ENCODE measurements at regions not wholly inside any gene's neighbourhood (a gene's known extent, or its start where the extent isn't known, plus 50 kb on each side); places are given as distances from the start of the nearest gene placed in this dataset.

GRCh38 chr12:86681060-86681459 lies 424.9 kb upstream of the MGAT4C start:
- DNase-seq (ENCODE audit: low spot score), result no peak

DNA sequence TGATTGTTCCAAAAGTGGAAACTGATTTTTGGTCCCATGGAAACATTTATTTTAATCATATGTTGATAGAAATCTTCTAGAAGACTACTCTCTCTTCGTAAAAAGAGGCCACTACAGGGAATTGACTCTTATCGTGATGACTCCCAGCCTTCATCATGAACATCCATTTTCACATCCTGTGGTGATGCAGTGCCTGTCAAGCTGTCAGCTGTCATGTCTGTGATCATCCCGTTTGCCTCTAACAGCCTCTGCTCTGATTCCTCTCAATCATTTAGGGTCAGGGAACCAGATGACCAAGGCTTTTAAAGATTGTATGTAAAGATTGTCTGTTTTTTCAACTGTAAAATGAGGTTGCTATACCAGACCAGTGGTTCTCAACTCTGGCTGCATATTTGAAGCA lies 419.0 kb upstream of the MGAT4C start:
- no peak for DNase-seq (ENCODE audit: low spot score)

DNA sequence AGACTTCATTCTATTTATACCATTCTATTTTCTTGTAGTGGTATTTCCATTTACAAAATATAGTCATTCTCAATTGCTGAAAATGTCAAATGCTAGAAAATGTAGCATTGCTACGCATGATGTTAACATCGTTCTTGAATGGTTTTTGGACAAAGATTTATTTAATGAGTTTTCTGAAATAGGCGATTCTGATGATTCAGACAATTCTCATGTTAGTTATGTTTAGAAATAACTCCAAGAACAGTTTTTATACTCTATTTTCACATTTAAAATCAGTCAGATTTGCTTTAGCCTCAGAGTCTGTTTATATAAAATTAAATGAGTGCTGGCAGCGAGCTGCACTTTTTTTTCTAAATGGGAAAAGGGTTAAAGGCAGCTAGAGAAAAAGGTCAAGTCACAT lies 414.8 kb upstream of the MGAT4C start:
- no peak for DNase-seq (ENCODE audit: low spot score)

GRCh38 chr12:86669010-86669409 lies 412.8 kb upstream of the MGAT4C start:
- DNase-seq (ENCODE audit: low spot score), result no peak

DNA sequence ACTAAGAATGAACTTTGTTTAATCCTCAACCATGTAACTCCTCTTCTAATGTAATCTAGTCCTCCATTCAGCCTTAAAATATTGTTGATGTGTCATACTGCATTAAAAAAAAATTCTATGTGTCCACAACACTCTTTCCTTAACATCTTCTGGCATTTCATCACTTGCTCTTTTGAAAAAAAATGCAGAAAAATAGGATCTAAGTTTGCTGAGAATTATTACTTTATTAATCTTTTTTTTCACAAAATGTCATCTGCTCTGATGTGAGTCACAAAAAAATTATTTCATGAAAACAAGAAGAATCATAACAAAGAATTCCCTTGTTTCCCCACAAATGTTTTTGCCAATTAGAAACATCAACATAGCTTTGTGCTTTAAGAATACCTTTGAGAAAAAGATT lies 410.1 kb upstream of the MGAT4C start:
- no peak for DNase-seq (ENCODE audit: low spot score)

GRCh38 chr12:86663716-86664115 lies 407.5 kb upstream of the MGAT4C start:
- no peak for DNase-seq (ENCODE audit: low spot score)

GRCh38 chr12:86663173-86663572 lies 407.0 kb upstream of the MGAT4C start:
- no peak for DNase-seq (ENCODE audit: low spot score)

- DNase-seq (ENCODE audit: low spot score), result no peak
Measured at GRCh38 chr12:86662464-86662863, 406.3 kb upstream of the MGAT4C start.

- no peak for DNase-seq (ENCODE audit: low spot score)
Measured at GRCh38 chr12:86660488-86661147, 404.4 kb upstream of the MGAT4C start.

DNA sequence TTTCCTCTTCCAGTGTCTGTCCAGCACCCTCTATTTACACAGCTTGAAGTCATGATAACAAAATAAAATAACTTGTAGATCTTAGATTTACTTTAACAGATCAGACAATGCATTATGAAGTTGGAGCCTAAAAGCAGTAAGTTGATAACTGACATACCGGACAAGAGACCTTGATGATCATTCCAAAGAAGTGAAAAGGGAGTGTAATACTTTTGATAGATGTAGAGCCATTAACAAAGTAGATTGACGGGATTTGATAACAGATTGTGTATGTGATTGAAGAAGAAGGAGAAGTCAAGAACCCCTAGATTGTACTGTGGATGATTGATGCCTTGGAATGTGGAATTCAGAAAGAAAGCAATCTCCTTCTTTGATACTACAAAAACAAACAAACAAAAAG lies 403.8 kb upstream of the MGAT4C start:
- no peak for DNase-seq (ENCODE audit: low spot score)

DNA sequence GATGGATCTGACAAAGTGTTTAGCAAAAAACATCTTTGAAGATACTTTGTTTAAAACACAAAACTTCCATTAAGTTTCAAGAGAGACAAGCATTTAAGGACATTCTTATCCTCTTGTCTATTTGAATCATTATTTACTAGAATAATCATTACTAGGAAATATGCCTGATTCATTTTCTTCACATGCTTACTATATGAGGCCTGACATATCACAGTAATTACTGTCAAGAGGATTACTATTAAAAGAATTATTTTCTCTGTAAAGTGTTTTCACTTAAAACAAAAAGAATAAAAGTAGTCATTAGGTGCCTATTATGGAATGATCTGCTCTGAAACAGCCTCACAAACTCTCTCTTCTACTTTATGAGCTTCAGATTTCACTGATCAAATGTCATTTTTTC lies 402.1 kb upstream of the MGAT4C start:
- DNase-seq (ENCODE audit: low spot score), result no peak

DNA sequence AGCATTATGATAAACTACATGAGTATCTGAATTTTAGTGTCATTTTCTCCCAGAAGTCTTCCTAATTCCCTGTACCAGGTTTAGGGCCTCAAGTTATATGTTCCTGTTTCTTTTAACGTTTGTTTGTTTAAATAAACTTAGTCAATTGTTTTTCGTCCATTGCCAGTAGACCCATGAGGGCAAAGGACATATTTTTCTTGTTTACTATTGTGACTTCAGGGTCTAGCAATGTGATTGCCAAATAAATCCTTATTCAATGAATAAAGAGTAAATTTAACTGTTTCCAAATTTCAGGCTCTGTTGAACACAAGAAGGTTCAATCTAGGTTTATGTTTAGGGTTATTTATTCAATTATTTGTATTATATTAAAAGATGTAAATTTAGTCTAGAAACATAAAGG lies 391.6 kb upstream of the MGAT4C start:
- DNase-seq (ENCODE audit: low spot score), result no peak

GRCh38 chr12:86634456-86635410 lies 378.5 kb upstream of the MGAT4C start:
- DNase-seq (ENCODE audit: low spot score), result no peak

DNA sequence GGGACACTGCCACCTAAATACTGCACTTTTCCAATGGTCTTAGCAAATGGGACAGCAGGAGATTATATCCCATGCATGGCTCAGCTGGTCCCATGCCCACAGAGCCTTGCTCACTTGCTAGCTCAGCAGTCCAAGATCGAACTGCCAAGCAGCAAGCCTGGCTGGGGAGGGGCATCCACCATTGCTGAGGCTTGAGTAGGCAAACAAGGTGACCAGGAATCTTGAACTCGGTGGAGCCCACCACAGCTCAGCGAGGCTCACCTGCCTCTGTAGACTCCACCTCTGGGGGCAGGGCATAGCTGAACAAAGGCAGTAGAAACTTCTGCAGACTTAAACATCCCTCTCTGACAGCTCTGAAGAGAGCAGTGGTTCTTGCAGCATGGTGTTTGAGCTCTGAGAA lies 370.8 kb upstream of the MGAT4C start:
- no peak for DNase-seq (ENCODE audit: low spot score)

DNA sequence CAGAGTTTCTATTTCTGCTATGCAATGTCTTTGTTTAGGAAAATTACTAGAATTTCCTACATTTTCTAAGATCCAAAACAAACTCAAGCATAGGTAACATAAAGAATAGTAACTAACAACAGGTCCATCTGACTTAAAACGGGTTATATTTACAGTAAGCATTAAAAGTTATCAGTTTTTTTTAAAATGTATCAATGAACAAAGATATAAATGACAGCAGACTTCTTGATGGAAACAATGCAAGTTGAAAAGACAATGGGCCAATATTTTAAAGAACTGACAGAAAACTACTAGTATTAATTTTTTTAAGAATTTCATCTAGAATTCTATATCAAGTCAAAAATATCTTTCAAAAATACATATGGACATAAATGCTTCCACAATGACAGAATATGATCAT lies 367.1 kb upstream of the MGAT4C start:
- no peak for DNase-seq (ENCODE audit: low spot score)

DNA sequence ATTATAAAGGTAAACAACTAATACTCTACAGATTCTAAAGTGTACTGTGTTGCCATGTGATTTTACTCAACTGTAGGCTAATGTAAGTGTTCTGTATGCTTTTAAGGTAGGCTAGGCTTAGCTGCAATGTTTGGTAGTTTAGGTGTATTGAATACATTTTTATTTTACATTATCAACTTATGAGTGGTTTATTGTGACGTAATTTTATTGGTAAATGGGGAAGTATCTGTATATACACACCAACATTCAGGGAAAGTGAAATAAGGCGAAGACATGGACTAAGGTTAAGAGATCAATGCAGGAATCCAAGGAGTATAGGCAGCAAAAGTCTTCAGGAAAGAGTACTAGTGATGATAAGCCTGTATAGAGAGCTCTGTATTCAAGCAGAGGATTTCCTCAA lies 365.8 kb upstream of the MGAT4C start:
- no peak for DNase-seq (ENCODE audit: low spot score)

- no peak for DNase-seq (ENCODE audit: low spot score)
Measured at GRCh38 chr12:86613311-86613710, 357.1 kb upstream of the MGAT4C start.

DNA sequence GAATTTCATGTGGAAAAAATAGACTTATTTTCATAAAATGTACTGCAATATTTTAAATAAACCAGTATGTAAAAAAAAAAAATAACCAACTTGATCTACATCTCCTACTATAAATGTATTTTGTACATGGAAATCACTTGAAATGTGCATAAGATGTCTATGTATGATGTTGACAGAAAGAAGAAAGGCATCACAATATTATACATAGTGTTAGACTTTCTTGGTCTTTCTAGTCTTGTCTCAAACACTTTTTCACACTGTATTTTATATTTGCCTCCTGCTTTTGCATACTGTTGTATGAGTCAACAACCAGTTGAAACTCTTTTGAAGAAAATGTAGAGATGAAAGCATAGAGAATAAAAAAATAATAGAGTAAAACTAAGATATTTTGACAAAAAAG lies 352.4 kb upstream of the MGAT4C start:
- DNase-seq (ENCODE audit: low spot score), result no peak

DNA sequence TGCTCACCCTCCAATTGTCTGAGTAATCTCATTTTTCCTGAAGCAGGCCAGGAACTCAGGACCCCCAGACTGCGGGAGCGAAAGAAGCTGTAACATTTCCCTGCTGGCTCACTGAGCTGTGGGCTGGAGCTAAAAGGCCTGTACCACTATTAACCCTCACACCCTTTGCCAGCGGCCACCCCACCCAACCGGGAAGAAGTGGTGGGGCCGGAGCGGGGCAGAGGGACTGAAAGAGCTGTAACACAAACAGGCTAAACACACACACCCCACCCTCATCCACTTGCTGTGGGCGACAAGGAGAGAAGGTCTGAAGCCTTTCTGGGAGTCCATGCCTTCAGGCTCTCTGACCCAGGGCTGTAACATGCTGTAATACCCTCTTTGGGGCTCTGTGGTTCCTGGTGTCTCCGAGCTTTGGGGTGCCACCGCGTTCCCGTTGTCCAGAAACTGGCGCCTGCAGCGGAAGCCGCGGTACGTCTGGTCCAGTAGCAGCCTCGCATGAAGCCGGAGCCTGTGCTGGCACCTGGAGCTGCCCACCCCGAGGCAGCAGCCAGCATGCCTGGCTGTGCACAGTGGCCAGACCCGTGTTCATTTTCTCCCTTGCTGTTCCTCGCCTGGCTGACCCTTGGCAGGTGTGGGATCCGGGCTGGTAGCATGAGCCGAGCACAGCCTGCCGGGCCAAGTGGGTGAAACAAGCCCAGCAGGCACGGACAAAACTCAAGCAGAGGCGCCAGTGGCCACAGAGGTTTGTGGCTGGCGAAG lies 345.5 kb upstream of the MGAT4C start:
- no peak for DNase-seq (ENCODE audit: low spot score)

- DNase-seq (ENCODE audit: low spot score), result no peak
Measured at GRCh38 chr12:86600664-86601231, 344.6 kb upstream of the MGAT4C start.

DNA sequence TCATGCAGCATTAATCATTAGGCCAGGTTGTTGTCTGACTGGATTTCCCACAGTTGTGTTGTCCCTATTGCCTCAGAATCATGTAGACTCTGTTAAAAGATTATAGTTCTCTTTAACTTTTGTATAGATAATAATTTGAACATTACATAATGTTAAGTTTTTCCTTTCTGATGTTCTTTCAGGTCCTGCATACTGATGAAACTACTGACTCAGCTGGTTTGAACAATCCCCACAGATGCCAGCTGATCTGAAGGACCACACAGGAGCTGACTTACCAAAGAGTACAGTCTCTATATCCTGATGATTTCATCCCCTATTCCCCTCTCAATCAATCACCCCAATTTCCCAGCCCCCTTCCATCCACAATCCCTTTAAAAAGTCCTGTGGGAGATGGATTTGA lies 341.2 kb upstream of the MGAT4C start:
- DNase-seq (ENCODE audit: low spot score), result no peak

GRCh38 chr12:86590296-86590695 lies 334.1 kb upstream of the MGAT4C start:
- DNase-seq (ENCODE audit: low spot score), result no peak
